HTR-8/SVneo (cell line): ENCODE measurements at regions not wholly inside any gene's neighbourhood (a gene's known extent, or its start where the extent isn't known, plus 50 kb on each side); places are given as distances from the start of the nearest gene placed in this dataset.

ENCODE experiments used
- DNase-seq: peaks from one replicate; pipeline ENCODE4 v3.0.0; 2011; ENCODE audit warnings: low spot score, mixed read lengths; ENCODE audit not compliant: insufficient read length
- FAIRE-seq: peaks from 2 replicates; lab custom pipeline; 2011; peaks lifted over from hg19 to GRCh38; lab: Jason Lieb, UNC

GRCh38 chr18:46366751-46367376 is 262.7 kb downstream of the HAUS1 start:
- FAIRE-seq, result no peak

GRCh38 chr18:46369323-46369722 is 265.1 kb downstream of the HAUS1 start:
- DNase-seq, result peak; percentile 8
- FAIRE-seq, result no peak

More at GRCh38 chr18:46366751-46367376, 262.7 kb downstream of the HAUS1 start:
- DNase-seq, result no peak

- FAIRE-seq, result no peak
These were observed 266.7 kb downstream of the HAUS1 start for GRCh38 chr18:46370898-46371297.

GRCh38 chr18:46372670-46373069 is 268.5 kb downstream of the HAUS1 start:
- DNase-seq (no peak), FAIRE-seq (no peak)

More at GRCh38 chr18:46370898-46371297, 266.7 kb downstream of the HAUS1 start:
- DNase-seq, result no peak

GRCh38 chr18:46373131-46373530 is 268.9 kb downstream of the HAUS1 start:
- FAIRE-seq (no peak), DNase-seq (no peak)

- FAIRE-seq (no peak), DNase-seq (no peak)
These were observed 269.6 kb downstream of the HAUS1 start for GRCh38 chr18:46373791-46374190.

- FAIRE-seq (no peak), DNase-seq (no peak)
These were observed 270.7 kb downstream of the HAUS1 start for GRCh38 chr18:46374850-46375249.

- DNase-seq (no peak), FAIRE-seq (no peak)
These were observed 273.4 kb downstream of the HAUS1 start for GRCh38 chr18:46377557-46377956.

- FAIRE-seq, result no peak
- no peak for DNase-seq
These were observed 274.1 kb downstream of the HAUS1 start for GRCh38 chr18:46378126-46378863.

GRCh38 chr18:46378864-46379207 is 274.7 kb downstream of the HAUS1 start:
- no peak for DNase-seq
- no peak for FAIRE-seq

GRCh38 chr18:46379323-46379950 is 275.3 kb downstream of the HAUS1 start:
- DNase-seq (no peak), FAIRE-seq (no peak)

GRCh38 chr18:46385124-46385523 is 271.9 kb downstream of the LOXHD1 start:
- DNase-seq (no peak), FAIRE-seq (no peak)

GRCh38 chr18:46386788-46387187 is 270.2 kb downstream of the LOXHD1 start:
- DNase-seq, result no peak
- FAIRE-seq, result no peak

GRCh38 chr18:46387441-46388131 is 269.4 kb downstream of the LOXHD1 start:
- FAIRE-seq, result no peak
- DNase-seq, result no peak

GRCh38 chr18:46388286-46388685 is 268.7 kb downstream of the LOXHD1 start:
- no peak for DNase-seq
- no peak for FAIRE-seq

GRCh38 chr18:46392576-46392975 is 264.4 kb downstream of the LOXHD1 start:
- DNase-seq (no peak), FAIRE-seq (no peak)

GRCh38 chr18:46393230-46393629 is 263.8 kb downstream of the LOXHD1 start:
- FAIRE-seq (no peak), DNase-seq (no peak)

- FAIRE-seq (no peak), DNase-seq (no peak)
These were observed 263.1 kb downstream of the LOXHD1 start for GRCh38 chr18:46393961-46394360.

GRCh38 chr18:46395795-46396194 is 261.2 kb downstream of the LOXHD1 start:
- FAIRE-seq, result no peak
- DNase-seq, result no peak

GRCh38 chr18:46397174-46397573 is 259.8 kb downstream of the LOXHD1 start:
- FAIRE-seq, result no peak
- DNase-seq, result no peak

- DNase-seq, result no peak
- no peak for FAIRE-seq
These were observed 259.0 kb downstream of the LOXHD1 start for GRCh38 chr18:46398005-46398404.
